Natural killer cell treated with Interleukin-12 subunit alpha and Interleukin-12 subunit beta and Interleukin-15 and Interleukin-18, amount 100 ng/mL, for 72 hours (primary cell): ENCODE measurements at regions not wholly inside any gene's neighbourhood (a gene's known extent, or its start where the extent isn't known, plus 50 kb on each side); places are given as distances from the start of the nearest gene placed in this dataset.

Experiments used
- ATAC-seq, 2 donors: fragments of 150-1000 bp; cut with Tn5 transposase in 1 of 2; sonication (Bioruptor Pico), chemical (Tn5 transposase) in 1 of 2; 2 replicates each; pipeline ENCODE4 v1.10.0; 2021
- DNase-seq: peaks from one replicate; pipeline ENCODE4 v3.0.0; 2022; ENCODE audit warnings: low spot score
- H3K27ac Mint-ChIP-seq, 2 donors: 1 replicate in 1 of 2; 2 replicates in 1 of 2; pipeline ENCODE4 v1.8.0; 2022; ENCODE audit warnings: mixed read lengths in 2 of 2, mild to moderate bottlenecking in 1 of 2, moderate library complexity in 1 of 2
- H3K27me3 Mint-ChIP-seq, 2 donors: 1 replicate in 1 of 2; 2 replicates in 1 of 2; pipeline ENCODE4 v1.8.0; 2022; ENCODE audit warnings: mixed read lengths in 2 of 2
- H3K36me3 Mint-ChIP-seq: one replicate; pipeline ENCODE4 v1.8.0; 2022; ENCODE audit warnings: mixed read lengths
- H3K4me1 Mint-ChIP-seq, 2 donors: 1 replicate in 1 of 2; 2 replicates in 1 of 2; pipeline ENCODE4 v1.8.0; 2022; ENCODE audit warnings: low read depth in 2 of 2, mixed read lengths in 2 of 2, mild to moderate bottlenecking in 1 of 2
- H3K4me3 Mint-ChIP-seq: one replicate; pipeline ENCODE4 v1.8.0; 2022; ENCODE audit warnings: mixed read lengths
- H3K9me3 Mint-ChIP-seq: 2 replicates; pipeline ENCODE4 v1.8.0; 2022; ENCODE audit warnings: mixed read lengths

- Mint-ChIP-seq H3K27me3 (no peaks in the 10 kb centered on the region), H3K36me3 (no peaks in the 10 kb centered on the region), H3K27ac (no peak overlapping the region), H3K9me3 (peaks cover 6% of the 10 kb centered on the region), H3K4me3 (no peak overlapping the region), H3K4me1 (no peaks in the 10 kb centered on the region)
- ATAC-seq, result no peak
- DNase-seq, result no peak
Measured at GRCh38 chr6:147837540-147837939, 329.1 kb downstream of the SAMD5 start.

- Mint-ChIP-seq H3K4me1 (no peaks in the 10 kb centered on the region), H3K4me3 (no peak overlapping the region), H3K27ac (no peak overlapping the region), H3K9me3 (peaks cover 3% of the 10 kb centered on the region), H3K27me3 (no peaks in the 10 kb centered on the region), H3K36me3 (no peaks in the 10 kb centered on the region)
- ATAC-seq, result no peak
- no peak for DNase-seq
Measured at GRCh38 chr6:147839708-147840610, 331.5 kb downstream of the SAMD5 start.

- Mint-ChIP-seq H3K36me3 (no peaks in the 10 kb centered on the region), H3K27ac (no peak overlapping the region), H3K27me3 (no peaks in the 10 kb centered on the region), H3K4me3 (no peak overlapping the region), H3K4me1 (no peaks in the 10 kb centered on the region), H3K9me3 (peaks cover 3% of the 10 kb centered on the region)
- ATAC-seq (no peak), DNase-seq (no peak)
Measured at GRCh38 chr6:147841547-147842148, 333.2 kb downstream of the SAMD5 start.

- no peaks in the 10 kb centered on the region for H3K36me3 Mint-ChIP-seq
- H3K27me3 Mint-ChIP-seq, result no peaks in the 10 kb centered on the region
- H3K4me3 Mint-ChIP-seq, result no peak overlapping the region
- peaks cover 3% of the 10 kb centered on the region for H3K9me3 Mint-ChIP-seq
- ATAC-seq, result no peak
- DNase-seq, result no peak
- H3K27ac Mint-ChIP-seq, result no peak overlapping the region
- H3K4me1 Mint-ChIP-seq, result no peaks in the 10 kb centered on the region
Measured at GRCh38 chr6:147849401-147850330, 341.2 kb downstream of the SAMD5 start.

GRCh38 chr6:147852772-147853171 lies 344.3 kb downstream of the SAMD5 start:
- Mint-ChIP-seq H3K4me1 (no peaks in the 10 kb centered on the region), H3K9me3 (no peaks in the 10 kb centered on the region), H3K27ac (no peak overlapping the region), H3K27me3 (no peaks in the 10 kb centered on the region), H3K4me3 (no peak overlapping the region), H3K36me3 (no peaks in the 10 kb centered on the region)
- DNase-seq, result no peak
- ATAC-seq, result no peak

GRCh38 chr6:147853574-147853973 lies 345.1 kb downstream of the SAMD5 start:
- no peak overlapping the region for H3K4me3 Mint-ChIP-seq
- no peaks in the 10 kb centered on the region for H3K36me3 Mint-ChIP-seq
- no peaks in the 10 kb centered on the region for H3K4me1 Mint-ChIP-seq
- DNase-seq (no peak), ATAC-seq (no peak)
- H3K27me3 Mint-ChIP-seq, result no peaks in the 10 kb centered on the region
- H3K27ac Mint-ChIP-seq, result no peak overlapping the region
- no peaks in the 10 kb centered on the region for H3K9me3 Mint-ChIP-seq

GRCh38 chr6:147855803-147856482 lies 347.5 kb downstream of the SAMD5 start:
- Mint-ChIP-seq H3K27ac (no peak overlapping the region), H3K9me3 (peaks cover 5% of the 10 kb centered on the region), H3K36me3 (no peaks in the 10 kb centered on the region), H3K4me3 (no peak overlapping the region), H3K4me1 (no peaks in the 10 kb centered on the region), H3K27me3 (no peaks in the 10 kb centered on the region)
- ATAC-seq (no peak), DNase-seq (no peak)

- DNase-seq, result no peak
- no peaks in the 10 kb centered on the region for H3K36me3 Mint-ChIP-seq
- H3K4me1 Mint-ChIP-seq, result no peaks in the 10 kb centered on the region
- ATAC-seq, result no peak
- H3K27ac Mint-ChIP-seq, result no peak overlapping the region
- H3K4me3 Mint-ChIP-seq, result no peak overlapping the region
- no peaks in the 10 kb centered on the region for H3K27me3 Mint-ChIP-seq
- H3K9me3 Mint-ChIP-seq, result peaks cover 5% of the 10 kb centered on the region
Measured at GRCh38 chr6:147856687-147857086, 348.2 kb downstream of the SAMD5 start.

- Mint-ChIP-seq H3K27me3 (no peaks in the 10 kb centered on the region), H3K9me3 (peaks cover 5% of the 10 kb centered on the region), H3K4me3 (no peak overlapping the region), H3K36me3 (no peaks in the 10 kb centered on the region), H3K4me1 (no peaks in the 10 kb centered on the region), H3K27ac (no peak overlapping the region)
- DNase-seq, result no peak
- no peak for ATAC-seq
Measured at GRCh38 chr6:147858421-147858820, 349.9 kb downstream of the SAMD5 start.

GRCh38 chr6:147859071-147859470 lies 350.6 kb downstream of the SAMD5 start:
- no peak for ATAC-seq
- Mint-ChIP-seq H3K9me3 (peaks cover 5% of the 10 kb centered on the region), H3K4me3 (no peak overlapping the region), H3K4me1 (no peaks in the 10 kb centered on the region), H3K27me3 (no peaks in the 10 kb centered on the region), H3K27ac (no peak overlapping the region), H3K36me3 (no peaks in the 10 kb centered on the region)
- DNase-seq, result no peak

- no peak for DNase-seq
- no peaks in the 10 kb centered on the region for H3K4me1 Mint-ChIP-seq
- no peaks in the 10 kb centered on the region for H3K36me3 Mint-ChIP-seq
- no peak overlapping the region for H3K27ac Mint-ChIP-seq
- H3K27me3 Mint-ChIP-seq, result no peaks in the 10 kb centered on the region
- H3K4me3 Mint-ChIP-seq, result no peak overlapping the region
- peaks cover 9% of the 10 kb centered on the region for H3K9me3 Mint-ChIP-seq
- ATAC-seq, result no peak
Measured at GRCh38 chr6:147861696-147862095, 353.2 kb downstream of the SAMD5 start.

- DNase-seq (no peak), ATAC-seq (no peak)
- H3K4me1 Mint-ChIP-seq, result no peaks in the 10 kb centered on the region
- H3K4me3 Mint-ChIP-seq, result no peak overlapping the region
- H3K36me3 Mint-ChIP-seq, result no peaks in the 10 kb centered on the region
- H3K27me3 Mint-ChIP-seq, result no peaks in the 10 kb centered on the region
- H3K9me3 Mint-ChIP-seq, result peaks cover 4% of the 10 kb centered on the region
- H3K27ac Mint-ChIP-seq, result no peak overlapping the region
Measured at GRCh38 chr6:147867433-147868226, 359.1 kb downstream of the SAMD5 start.
